CD4-positive, alpha-beta T cell (primary cell): ENCODE measurements at regions not wholly inside any gene's neighbourhood (a gene's known extent, or its start where the extent isn't known, plus 50 kb on each side); places are given as distances from the start of the nearest gene placed in this dataset.

Experiments used
- ATAC-seq: fragments of 200-7000 bp; cut with Tn5 transposase; one replicate; pipeline ENCODE4 v1.10.0; 2022; ENCODE audit warnings: mild to moderate bottlenecking; ENCODE audit not compliant: poor library complexity
- CTCF ChIA-PET: fragments of 350-600 bp; sonication (Branson Sonifier 250); formaldehyde crosslinking; loops from one replicate; lab custom pipeline; 2021; ENCODE audit warnings: antibody characterized with exemption, inconsistent platforms; lab: Charles Lee
- POLR2A ChIA-PET: fragments of 350-600 bp; sonication (Branson Sonifier 250); formaldehyde crosslinking; loops from one replicate; lab custom pipeline; 2021; ENCODE audit warnings: antibody characterized with exemption, inconsistent platforms; lab: Charles Lee
- DNase-seq, 14 experiments: peaks; one replicate each; pipeline ENCODE4 v3.0.0-alpha.2; 2013 to 2020; ENCODE audit warnings: mixed read lengths in 2 of 14
- H3K27ac ChIP-seq, 2 donors: one replicate each; pipeline versions ENCODE4 v1.5.1 to v1.7.0; 2013; ENCODE audit warnings: low read length in 2 of 2, low read depth in 1 of 2, mild to moderate bottlenecking in 1 of 2
- H3K27me3 ChIP-seq, 2 experiments: 1 replicate in 1 of 2; 2 replicates in 1 of 2; pipeline versions ENCODE4 v1.6.1 to v1.7.0; 2013; ENCODE audit warnings: low read length in 2 of 2, control low read depth in 1 of 2, mild to moderate bottlenecking in 1 of 2, moderate library complexity in 1 of 2; ENCODE audit not compliant: insufficient read depth in 2 of 2, control insufficient read depth in 1 of 2
- H3K36me3 ChIP-seq: one replicate; pipeline ENCODE4 v1.6.1; 2013; ENCODE audit warnings: low read length, control low read depth; ENCODE audit not compliant: insufficient read depth
- H3K4me1 ChIP-seq: one replicate; pipeline ENCODE4 v1.6.1; 2013; ENCODE audit warnings: low read length, control low read depth; ENCODE audit not compliant: insufficient read depth
- H3K4me3 ChIP-seq: one replicate; pipeline ENCODE4 v1.5.1; 2013; ENCODE audit warnings: mild to moderate bottlenecking, low read length, moderate library complexity
- H3K9me3 ChIP-seq, 2 experiments: 1 replicate in 1 of 2; 2 replicates in 1 of 2; pipeline versions ENCODE4 v1.6.1 to v1.7.0; 2013; ENCODE audit warnings: low read length in 2 of 2, mild to moderate bottlenecking in 2 of 2, control low read depth in 1 of 2, moderate library complexity in 1 of 2; ENCODE audit not compliant: control insufficient read depth in 1 of 2, insufficient read depth in 1 of 2
- H3K27ac Mint-ChIP-seq: one replicate; pipeline ENCODE4 v1.8.0; 2020; ENCODE audit warnings: mixed read lengths
- H3K27me3 Mint-ChIP-seq: one replicate; pipeline ENCODE4 v1.8.0; 2021; ENCODE audit warnings: mixed read lengths
- H3K36me3 Mint-ChIP-seq: one replicate; pipeline ENCODE4 v1.8.0; 2021; ENCODE audit warnings: low read depth, mixed read lengths
- H3K4me1 Mint-ChIP-seq: one replicate; pipeline ENCODE4 v1.8.0; 2021; ENCODE audit warnings: low read depth, mixed read lengths
- H3K4me3 Mint-ChIP-seq: one replicate; pipeline ENCODE4 v1.8.0; 2020; ENCODE audit warnings: mild to moderate bottlenecking, mixed read lengths
- H3K9me3 Mint-ChIP-seq: one replicate; pipeline ENCODE4 v1.8.0; 2020; ENCODE audit warnings: mixed read lengths
- intact Hi-C, 2 experiments: fragments of 100-400 bp; cut with DNase I in 1 of 2; cut with micrococcal nuclease in 1 of 2; formaldehyde crosslinking; loops; one replicate each; pipeline versions ENCODE4 v1.15.1 to v1.9.0; 2023 to 2025; cut with DNase I, micrococcal nuclease
- TF ChIP-seq, protein P1 (sequence below): fragments of 200-600 bp; IDR thresholded peaks from one replicate; pipeline ENCODE4 v1.8.0; 2022; ENCODE audit warnings: antibody characterized with exemption, mild to moderate bottlenecking

DNA sequence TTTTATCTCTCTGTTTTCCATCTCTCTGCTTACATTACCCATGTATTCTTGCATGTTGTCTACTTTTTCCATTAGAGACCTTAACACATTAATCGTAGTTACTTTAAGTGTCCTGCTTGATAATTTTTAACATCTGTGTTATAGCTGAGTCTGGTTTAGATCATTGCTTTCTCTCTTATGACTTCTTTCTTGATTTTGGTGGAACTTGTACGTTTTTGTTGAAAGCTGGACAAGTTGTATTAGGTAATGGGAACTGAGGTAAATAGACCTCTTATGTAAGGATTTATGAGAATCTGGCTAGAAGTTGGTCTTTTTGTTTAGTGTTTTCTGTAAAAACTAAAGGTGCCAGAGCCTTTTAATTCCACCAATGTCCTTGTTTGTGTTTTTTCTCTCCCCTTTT is 100.8 kb upstream of the LYZL2 start:
- intact Hi-C loops, result no loop called here
- DNase-seq, result no peak
- H3K36me3 Mint-ChIP-seq, result no peaks in the 10 kb centered on the region
- peaks cover 4% of the 10 kb centered on the region for H3K27me3 Mint-ChIP-seq
- H3K4me3 ChIP-seq, result no peak overlapping the region
- TF ChIP-seq, protein P1, sequence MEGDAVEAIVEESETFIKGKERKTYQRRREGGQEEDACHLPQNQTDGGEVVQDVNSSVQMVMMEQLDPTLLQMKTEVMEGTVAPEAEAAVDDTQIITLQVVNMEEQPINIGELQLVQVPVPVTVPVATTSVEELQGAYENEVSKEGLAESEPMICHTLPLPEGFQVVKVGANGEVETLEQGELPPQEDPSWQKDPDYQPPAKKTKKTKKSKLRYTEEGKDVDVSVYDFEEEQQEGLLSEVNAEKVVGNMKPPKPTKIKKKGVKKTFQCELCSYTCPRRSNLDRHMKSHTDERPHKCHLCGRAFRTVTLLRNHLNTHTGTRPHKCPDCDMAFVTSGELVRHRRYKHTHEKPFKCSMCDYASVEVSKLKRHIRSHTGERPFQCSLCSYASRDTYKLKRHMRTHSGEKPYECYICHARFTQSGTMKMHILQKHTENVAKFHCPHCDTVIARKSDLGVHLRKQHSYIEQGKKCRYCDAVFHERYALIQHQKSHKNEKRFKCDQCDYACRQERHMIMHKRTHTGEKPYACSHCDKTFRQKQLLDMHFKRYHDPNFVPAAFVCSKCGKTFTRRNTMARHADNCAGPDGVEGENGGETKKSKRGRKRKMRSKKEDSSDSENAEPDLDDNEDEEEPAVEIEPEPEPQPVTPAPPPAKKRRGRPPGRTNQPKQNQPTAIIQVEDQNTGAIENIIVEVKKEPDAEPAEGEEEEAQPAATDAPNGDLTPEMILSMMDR, result no peak
- H3K4me3 Mint-ChIP-seq, result no peak overlapping the region
- ChIA-PET POLR2A (no interaction called here), CTCF (no interaction called here)
- no peak overlapping the region for H3K27ac Mint-ChIP-seq
- H3K27me3 ChIP-seq, result no peaks in the 10 kb centered on the region
- ATAC-seq, result no peak
- H3K36me3 ChIP-seq, result no peaks in the 10 kb centered on the region
- H3K9me3 Mint-ChIP-seq, result no peaks in the 10 kb centered on the region
- H3K9me3 ChIP-seq, result no peaks in the 10 kb centered on the region
- peaks cover 5% of the 10 kb centered on the region for H3K4me1 Mint-ChIP-seq
- H3K27ac ChIP-seq, result no peak overlapping the region
- peaks cover 12% of the 10 kb centered on the region for H3K4me1 ChIP-seq

DNA sequence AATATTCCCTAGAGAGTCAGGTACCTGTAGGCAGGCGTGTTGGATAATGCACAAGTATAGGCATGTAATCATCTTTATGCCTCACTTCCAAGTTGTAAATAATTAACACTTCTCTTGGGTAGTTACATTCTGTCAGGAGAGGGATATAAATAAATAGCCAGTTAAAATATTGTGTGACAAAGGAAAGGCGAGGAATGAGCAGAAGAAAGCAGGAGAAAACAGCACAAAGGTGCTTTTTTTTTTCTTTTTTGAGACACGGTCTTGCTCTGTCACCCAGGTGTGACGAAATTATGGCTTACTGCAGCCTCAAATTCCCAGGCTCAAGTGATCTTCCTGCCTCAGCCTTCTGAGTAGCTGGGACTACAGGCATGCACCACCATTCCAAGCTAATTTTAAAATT is 99.2 kb upstream of the LYZL2 start:
- no peaks in the 10 kb centered on the region for H3K36me3 Mint-ChIP-seq
- Histone ChIP-seq H3K27me3 (no peaks in the 10 kb centered on the region), H3K27ac (no peak overlapping the region), H3K9me3 (no peaks in the 10 kb centered on the region), H3K36me3 (no peaks in the 10 kb centered on the region), H3K4me3 (no peak overlapping the region), H3K4me1 (peaks cover 7% of the 10 kb centered on the region)
- H3K27ac Mint-ChIP-seq, result no peak overlapping the region
- ChIA-PET POLR2A (no interaction called here), CTCF (interaction anchor here (1.4 kb wide), 1 partner anchor 1080 kb away, joined by 7 read pairs; no protein-coding TSS in a partner anchor)
- H3K4me3 Mint-ChIP-seq, result no peak overlapping the region
- intact Hi-C loops, result loop anchor here in 1 of 2 experiments (10.0 kb wide), 1 partner anchor 1486 kb away; no protein-coding TSS in a partner anchor
- no peak for ATAC-seq
- no peaks in the 10 kb centered on the region for H3K9me3 Mint-ChIP-seq
- DNase-seq, result no peak
- peaks cover 5% of the 10 kb centered on the region for H3K4me1 Mint-ChIP-seq
- TF ChIP-seq, protein P1, result no peak
- peaks cover 4% of the 10 kb centered on the region for H3K27me3 Mint-ChIP-seq

DNA sequence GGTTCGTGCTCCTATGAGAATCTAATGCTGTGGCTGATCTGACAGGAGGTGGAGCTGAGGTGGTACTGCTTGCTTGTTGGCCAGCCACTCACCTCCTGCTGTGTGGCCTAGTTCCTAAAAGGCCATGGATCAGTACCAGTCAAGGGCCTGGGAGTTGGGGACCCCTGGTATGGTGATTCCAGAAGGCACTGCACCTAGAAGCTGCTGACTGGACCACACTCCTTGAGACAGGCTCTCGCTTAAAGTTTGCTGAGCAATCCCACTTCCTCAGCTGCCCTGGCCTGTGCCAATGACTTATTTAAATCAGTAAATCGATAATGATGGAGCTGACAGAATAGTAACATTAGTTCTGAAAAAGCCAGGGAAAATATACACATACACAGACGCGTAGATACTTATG is 98.6 kb upstream of the LYZL2 start:
- no peak overlapping the region for H3K4me3 Mint-ChIP-seq
- H3K4me1 Mint-ChIP-seq, result peaks cover 5% of the 10 kb centered on the region
- Histone ChIP-seq H3K4me3 (no peak overlapping the region), H3K36me3 (no peaks in the 10 kb centered on the region), H3K27me3 (no peaks in the 10 kb centered on the region), H3K4me1 (peaks cover 7% of the 10 kb centered on the region), H3K9me3 (no peaks in the 10 kb centered on the region), H3K27ac (no peak overlapping the region)
- ATAC-seq, result no peak
- ChIA-PET POLR2A (no interaction called here), CTCF (interaction anchor here (1.4 kb wide), 1 partner anchor 1080 kb away, joined by 7 read pairs; no protein-coding TSS in a partner anchor)
- peaks cover 4% of the 10 kb centered on the region for H3K27me3 Mint-ChIP-seq
- TF ChIP-seq, protein P1, result no peak
- intact Hi-C loops, result loop anchor here in 1 of 2 experiments (10.0 kb wide), 1 partner anchor 1487 kb away; no protein-coding TSS in a partner anchor
- no peaks in the 10 kb centered on the region for H3K36me3 Mint-ChIP-seq
- H3K9me3 Mint-ChIP-seq, result no peaks in the 10 kb centered on the region
- H3K27ac Mint-ChIP-seq, result no peak overlapping the region
- DNase-seq, result no peak
